HL-60 (cell line): ENCODE measurements at regions not wholly inside any gene's neighbourhood (a gene's known extent, or its start where the extent isn't known, plus 50 kb on each side); places are given as distances from the start of the nearest gene placed in this dataset.

Experiments used
- GABPA ChIP-seq: IDR thresholded peaks from 2 replicates; pipeline ENCODE4 v1.6.1; 2012; ENCODE audit warnings: low read depth
- POLR2AphosphoS5 ChIP-seq: IDR thresholded peaks from 2 replicates; pipeline ENCODE4 v1.6.1; 2012; ENCODE audit warnings: low read depth
- TF ChIP-seq, protein P1 (sequence below): IDR thresholded peaks from one replicate; pipeline ENCODE4 v1.5.1; 2011; ENCODE audit warnings: low read length, control low read depth, inconsistent platforms; ENCODE audit not compliant: insufficient read depth
- TF ChIP-seq, protein P2 (sequence below): IDR thresholded peaks from 2 replicates; pipeline ENCODE4 v1.6.1; 2012; ENCODE audit warnings: low read depth; ENCODE audit not compliant: insufficient replicate concordance

DNA sequence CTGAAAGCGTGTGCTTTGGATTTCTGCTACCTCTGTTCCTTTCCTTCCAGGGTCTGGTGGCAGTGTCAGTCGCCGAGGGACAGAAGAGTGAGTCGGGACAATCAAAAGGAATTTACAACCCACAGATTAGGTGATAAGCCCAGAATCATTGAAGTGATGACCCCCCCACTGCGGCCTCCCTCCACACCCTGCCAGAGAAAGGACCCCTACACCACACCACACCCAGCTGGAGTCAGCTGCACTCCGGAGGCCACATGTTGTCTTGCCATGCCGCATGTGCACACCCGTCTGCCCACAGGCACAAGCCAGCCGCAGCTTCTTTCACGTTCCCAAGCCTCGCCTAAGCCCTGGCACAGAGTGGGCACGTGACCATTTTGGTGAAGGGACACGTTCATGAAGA lies 366.8 kb upstream of the SALL3 start:
- TF ChIP-seq POLR2AphosphoS5 (no peak), GABPA (no peak)
- TF ChIP-seq, protein P1, sequence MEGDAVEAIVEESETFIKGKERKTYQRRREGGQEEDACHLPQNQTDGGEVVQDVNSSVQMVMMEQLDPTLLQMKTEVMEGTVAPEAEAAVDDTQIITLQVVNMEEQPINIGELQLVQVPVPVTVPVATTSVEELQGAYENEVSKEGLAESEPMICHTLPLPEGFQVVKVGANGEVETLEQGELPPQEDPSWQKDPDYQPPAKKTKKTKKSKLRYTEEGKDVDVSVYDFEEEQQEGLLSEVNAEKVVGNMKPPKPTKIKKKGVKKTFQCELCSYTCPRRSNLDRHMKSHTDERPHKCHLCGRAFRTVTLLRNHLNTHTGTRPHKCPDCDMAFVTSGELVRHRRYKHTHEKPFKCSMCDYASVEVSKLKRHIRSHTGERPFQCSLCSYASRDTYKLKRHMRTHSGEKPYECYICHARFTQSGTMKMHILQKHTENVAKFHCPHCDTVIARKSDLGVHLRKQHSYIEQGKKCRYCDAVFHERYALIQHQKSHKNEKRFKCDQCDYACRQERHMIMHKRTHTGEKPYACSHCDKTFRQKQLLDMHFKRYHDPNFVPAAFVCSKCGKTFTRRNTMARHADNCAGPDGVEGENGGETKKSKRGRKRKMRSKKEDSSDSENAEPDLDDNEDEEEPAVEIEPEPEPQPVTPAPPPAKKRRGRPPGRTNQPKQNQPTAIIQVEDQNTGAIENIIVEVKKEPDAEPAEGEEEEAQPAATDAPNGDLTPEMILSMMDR: no peak
- TF ChIP-seq, protein P2, sequence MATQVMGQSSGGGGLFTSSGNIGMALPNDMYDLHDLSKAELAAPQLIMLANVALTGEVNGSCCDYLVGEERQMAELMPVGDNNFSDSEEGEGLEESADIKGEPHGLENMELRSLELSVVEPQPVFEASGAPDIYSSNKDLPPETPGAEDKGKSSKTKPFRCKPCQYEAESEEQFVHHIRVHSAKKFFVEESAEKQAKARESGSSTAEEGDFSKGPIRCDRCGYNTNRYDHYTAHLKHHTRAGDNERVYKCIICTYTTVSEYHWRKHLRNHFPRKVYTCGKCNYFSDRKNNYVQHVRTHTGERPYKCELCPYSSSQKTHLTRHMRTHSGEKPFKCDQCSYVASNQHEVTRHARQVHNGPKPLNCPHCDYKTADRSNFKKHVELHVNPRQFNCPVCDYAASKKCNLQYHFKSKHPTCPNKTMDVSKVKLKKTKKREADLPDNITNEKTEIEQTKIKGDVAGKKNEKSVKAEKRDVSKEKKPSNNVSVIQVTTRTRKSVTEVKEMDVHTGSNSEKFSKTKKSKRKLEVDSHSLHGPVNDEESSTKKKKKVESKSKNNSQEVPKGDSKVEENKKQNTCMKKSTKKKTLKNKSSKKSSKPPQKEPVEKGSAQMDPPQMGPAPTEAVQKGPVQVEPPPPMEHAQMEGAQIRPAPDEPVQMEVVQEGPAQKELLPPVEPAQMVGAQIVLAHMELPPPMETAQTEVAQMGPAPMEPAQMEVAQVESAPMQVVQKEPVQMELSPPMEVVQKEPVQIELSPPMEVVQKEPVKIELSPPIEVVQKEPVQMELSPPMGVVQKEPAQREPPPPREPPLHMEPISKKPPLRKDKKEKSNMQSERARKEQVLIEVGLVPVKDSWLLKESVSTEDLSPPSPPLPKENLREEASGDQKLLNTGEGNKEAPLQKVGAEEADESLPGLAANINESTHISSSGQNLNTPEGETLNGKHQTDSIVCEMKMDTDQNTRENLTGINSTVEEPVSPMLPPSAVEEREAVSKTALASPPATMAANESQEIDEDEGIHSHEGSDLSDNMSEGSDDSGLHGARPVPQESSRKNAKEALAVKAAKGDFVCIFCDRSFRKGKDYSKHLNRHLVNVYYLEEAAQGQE: no peak
